ENCODE measurements at regions not wholly inside any gene's neighbourhood (a gene's known extent, or its start where the extent isn't known, plus 50 kb on each side); places are given as distances from the start of the nearest gene placed in this dataset.

GRCh38 chr11:115939731-115940421 lies 435.7 kb upstream of the CADM1 start:
- TF ChIP-seq TAF1 (conservative IDR thresholded peaks at IDR 0.05) (no peak), ZBTB33 (IDR thresholded peaks at IDR 0.05) (no peak), ATF3 (IDR thresholded peaks at IDR 0.05) (no peak), RAD21 (IDR thresholded peaks at IDR 0.05) (no peak), MAX (IDR thresholded peaks at IDR 0.05) (no peak), YY1 (IDR thresholded peaks at IDR 0.05) (no peak), RXRA (IDR thresholded peaks at IDR 0.05) (no peak), HNF4A (conservative IDR thresholded peaks at IDR 0.05) (no peak), FOXA1 (IDR thresholded peaks at IDR 0.05) (no peak), HNF4G (IDR thresholded peaks at IDR 0.05) (no peak), GABPA (IDR thresholded peaks at IDR 0.05 in 1 of 2, conservative IDR thresholded peaks at IDR 0.05 in 1 of 2) (no peak), JUND (IDR thresholded peaks at IDR 0.05) (no peak), NR2F2 (IDR thresholded peaks at IDR 0.05) (no peak), SP1 (IDR thresholded peaks at IDR 0.05) (no peak), FOXA2 (IDR thresholded peaks at IDR 0.05) (no peak), CTCF (IDR thresholded peaks at IDR 0.05; ENCODE audit: low read depth, low read length, missing input control) (no peak), REST (IDR thresholded peaks at IDR 0.05) (no peak), EGR1 (IDR thresholded peaks at IDR 0.05; ENCODE audit: low read depth in 2 of 2) (no peak)
- peaks cover 0 to 4% (median 1%) of the 10 kb centered on the region in 4 donors for H3K27me3 ChIP-seq (ENCODE audit: control insufficient read depth in 4 of 4, insufficient read depth in 4 of 4, low read length in 3 of 4)
- WGBS = 59% methylated on average over 7 of the region's 7 CpGs
- H3K4me1 ChIP-seq (ENCODE audit: control insufficient read depth in 4 of 4, insufficient read depth in 4 of 4, low read length in 3 of 4) = no peaks in the 10 kb centered on the region
- DNase-seq (ENCODE audit: low spot score) = no peak
- no peak overlapping the region for H3K27ac ChIP-seq (ENCODE audit: low read depth in 1 of 2, low read length in 2 of 2)
- H3K9ac ChIP-seq (ENCODE audit: low read depth in 1 of 2, low read length in 2 of 2) = no peak overlapping the region
- no peaks in the 10 kb centered on the region for H3K36me3 ChIP-seq (ENCODE audit: control insufficient read depth in 4 of 4, insufficient read depth in 3 of 4, low read depth in 1 of 4, low read length in 3 of 4)
- no peak overlapping the region for H3K4me3 ChIP-seq (ENCODE audit: low read depth in 1 of 3, low read length in 3 of 3)
- no peaks in the 10 kb centered on the region for H3K9me3 ChIP-seq (ENCODE audit: control insufficient read depth in 4 of 4, low read length in 3 of 4)
